ENCODE measurements at regions not wholly inside any gene's neighbourhood (a gene's known extent, or its start where the extent isn't known, plus 50 kb on each side); places are given as distances from the start of the nearest gene placed in this dataset.

DNA sequence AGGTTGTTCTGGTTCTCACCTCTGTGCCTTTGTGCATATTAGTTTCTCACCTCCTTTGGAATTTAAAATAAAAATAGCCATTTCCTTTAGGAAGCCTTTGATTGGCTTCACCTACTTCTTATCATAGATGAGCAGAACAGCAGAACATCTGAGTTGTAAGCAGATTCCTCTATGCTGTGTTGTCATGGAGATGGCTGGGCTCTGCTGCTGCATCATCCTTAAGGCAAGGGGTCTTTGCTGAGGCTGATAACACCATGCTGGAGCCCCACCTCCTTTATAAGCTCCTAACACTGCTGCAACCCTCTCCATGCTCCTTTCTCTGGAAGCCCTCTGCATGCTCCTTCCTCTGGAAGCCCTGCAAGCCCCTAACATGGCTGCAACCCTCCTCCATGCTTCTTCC is 276.5 kb upstream of the TCF21 start:
- Histone ChIP-seq H3K4me3 (ENCODE audit: insufficient read length, low read depth) (no peak overlapping the region), H3K36me3 (ENCODE audit: insufficient read depth, insufficient read length, low read length) (no peaks in the 10 kb centered on the region), H3K9me3 (ENCODE audit: insufficient read depth, low read length) (no peaks in the 10 kb centered on the region), H3K4me1 (ENCODE audit: insufficient read depth, insufficient read length) (peaks cover 3% of the 10 kb centered on the region), H3K27me3 (ENCODE audit: insufficient read depth, insufficient read length) (no peaks in the 10 kb centered on the region), H3K9ac (ENCODE audit: insufficient read length, low read depth) (no peak overlapping the region)
- DNase-seq (ENCODE audit: low read depth, low spot score): no peak
- TF ChIP-seq ZNF274 (IDR thresholded peaks at IDR 0.05; ENCODE audit: low read depth, low read length): no peak
- no peak for TF ChIP-seq YY1 (IDR thresholded peaks at IDR 0.05; ENCODE audit: insufficient read depth, insufficient read length)
- TF ChIP-seq SUZ12 (IDR thresholded peaks at IDR 0.05; ENCODE audit: extremely low read depth, insufficient read depth, insufficient read length): no peak

DNA sequence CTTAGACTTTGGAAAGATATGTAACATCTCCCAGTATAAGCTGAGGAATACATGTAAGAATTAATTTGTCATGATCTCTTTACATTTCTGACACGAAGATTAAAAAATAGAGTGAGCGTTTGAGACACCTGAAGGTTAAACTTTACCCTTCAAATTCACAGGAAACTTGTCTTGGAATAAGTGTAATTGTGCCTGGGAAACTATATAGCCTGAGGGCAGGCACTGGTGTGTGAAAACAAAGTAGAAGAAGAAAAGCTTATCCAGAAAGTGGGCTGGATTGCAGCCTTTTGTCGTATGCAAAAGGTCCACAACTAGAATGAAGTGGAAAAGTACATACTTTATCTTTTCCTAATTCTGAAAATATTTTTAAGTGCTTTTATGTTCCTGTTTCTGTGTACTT is 275.7 kb upstream of the TCF21 start:
- H3K4me3 ChIP-seq (ENCODE audit: insufficient read length, low read depth): no peak overlapping the region
- no peaks in the 10 kb centered on the region for H3K9me3 ChIP-seq (ENCODE audit: insufficient read depth, low read length)
- no peak overlapping the region for H3K9ac ChIP-seq (ENCODE audit: insufficient read length, low read depth)
- no peaks in the 10 kb centered on the region for H3K36me3 ChIP-seq (ENCODE audit: insufficient read depth, insufficient read length, low read length)
- no peak for DNase-seq (ENCODE audit: low read depth, low spot score)
- no peaks in the 10 kb centered on the region for H3K27me3 ChIP-seq (ENCODE audit: insufficient read depth, insufficient read length)
- H3K4me1 ChIP-seq (ENCODE audit: insufficient read depth, insufficient read length): peaks cover 3% of the 10 kb centered on the region
- TF ChIP-seq SUZ12 (IDR thresholded peaks at IDR 0.05; ENCODE audit: extremely low read depth, insufficient read depth, insufficient read length): no peak
- no peak for TF ChIP-seq YY1 (IDR thresholded peaks at IDR 0.05; ENCODE audit: insufficient read depth, insufficient read length)
- no peak for TF ChIP-seq ZNF274 (IDR thresholded peaks at IDR 0.05; ENCODE audit: low read depth, low read length)

GRCh38 chr6:133621751-133622150 is 267.2 kb upstream of the TCF21 start:
- H3K4me3 ChIP-seq (ENCODE audit: insufficient read length, low read depth): no peak overlapping the region
- no peak for DNase-seq (ENCODE audit: low read depth, low spot score)
- H3K27me3 ChIP-seq (ENCODE audit: insufficient read depth, insufficient read length): no peaks in the 10 kb centered on the region
- H3K36me3 ChIP-seq (ENCODE audit: insufficient read depth, insufficient read length, low read length): no peaks in the 10 kb centered on the region
- H3K9me3 ChIP-seq (ENCODE audit: insufficient read depth, low read length): no peaks in the 10 kb centered on the region
- no peak for TF ChIP-seq ZNF274 (IDR thresholded peaks at IDR 0.05; ENCODE audit: low read depth, low read length)
- no peak for TF ChIP-seq SUZ12 (IDR thresholded peaks at IDR 0.05; ENCODE audit: extremely low read depth, insufficient read depth, insufficient read length)
- TF ChIP-seq YY1 (IDR thresholded peaks at IDR 0.05; ENCODE audit: insufficient read depth, insufficient read length): no peak
- no peaks in the 10 kb centered on the region for H3K4me1 ChIP-seq (ENCODE audit: insufficient read depth, insufficient read length)
- no peak overlapping the region for H3K9ac ChIP-seq (ENCODE audit: insufficient read length, low read depth)

GRCh38 chr6:133623065-133623464 is 265.8 kb upstream of the TCF21 start:
- TF ChIP-seq YY1 (IDR thresholded peaks at IDR 0.05; ENCODE audit: insufficient read depth, insufficient read length) (no peak), ZNF274 (IDR thresholded peaks at IDR 0.05; ENCODE audit: low read depth, low read length) (no peak), SUZ12 (IDR thresholded peaks at IDR 0.05; ENCODE audit: extremely low read depth, insufficient read depth, insufficient read length) (no peak)
- Histone ChIP-seq H3K9me3 (ENCODE audit: insufficient read depth, low read length) (no peaks in the 10 kb centered on the region), H3K9ac (ENCODE audit: insufficient read length, low read depth) (no peak overlapping the region), H3K27me3 (ENCODE audit: insufficient read depth, insufficient read length) (no peaks in the 10 kb centered on the region), H3K36me3 (ENCODE audit: insufficient read depth, insufficient read length, low read length) (no peaks in the 10 kb centered on the region), H3K4me1 (ENCODE audit: insufficient read depth, insufficient read length) (no peaks in the 10 kb centered on the region), H3K4me3 (ENCODE audit: insufficient read length, low read depth) (no peak overlapping the region)
- DNase-seq (ENCODE audit: low read depth, low spot score): no peak

- Histone ChIP-seq H3K4me1 (ENCODE audit: insufficient read depth, insufficient read length) (no peaks in the 10 kb centered on the region), H3K36me3 (ENCODE audit: insufficient read depth, insufficient read length, low read length) (no peaks in the 10 kb centered on the region), H3K4me3 (ENCODE audit: insufficient read length, low read depth) (no peak overlapping the region), H3K9ac (ENCODE audit: insufficient read length, low read depth) (no peak overlapping the region), H3K9me3 (ENCODE audit: insufficient read depth, low read length) (no peaks in the 10 kb centered on the region), H3K27me3 (ENCODE audit: insufficient read depth, insufficient read length) (no peaks in the 10 kb centered on the region)
- TF ChIP-seq ZNF274 (IDR thresholded peaks at IDR 0.05; ENCODE audit: low read depth, low read length) (no peak), SUZ12 (IDR thresholded peaks at IDR 0.05; ENCODE audit: extremely low read depth, insufficient read depth, insufficient read length) (no peak), YY1 (IDR thresholded peaks at IDR 0.05; ENCODE audit: insufficient read depth, insufficient read length) (no peak)
- DNase-seq (ENCODE audit: low read depth, low spot score): no peak
These were observed 265.3 kb upstream of the TCF21 start for GRCh38 chr6:133623621-133624020.

- Histone ChIP-seq H3K27me3 (ENCODE audit: insufficient read depth, insufficient read length) (no peaks in the 10 kb centered on the region), H3K36me3 (ENCODE audit: insufficient read depth, insufficient read length, low read length) (no peaks in the 10 kb centered on the region), H3K9me3 (ENCODE audit: insufficient read depth, low read length) (no peaks in the 10 kb centered on the region), H3K4me1 (ENCODE audit: insufficient read depth, insufficient read length) (no peaks in the 10 kb centered on the region), H3K9ac (ENCODE audit: insufficient read length, low read depth) (no peak overlapping the region), H3K4me3 (ENCODE audit: insufficient read length, low read depth) (no peak overlapping the region)
- no peak for DNase-seq (ENCODE audit: low read depth, low spot score)
- TF ChIP-seq SUZ12 (IDR thresholded peaks at IDR 0.05; ENCODE audit: extremely low read depth, insufficient read depth, insufficient read length) (no peak), ZNF274 (IDR thresholded peaks at IDR 0.05; ENCODE audit: low read depth, low read length) (no peak), YY1 (IDR thresholded peaks at IDR 0.05; ENCODE audit: insufficient read depth, insufficient read length) (no peak)
These were observed 262.7 kb upstream of the TCF21 start for GRCh38 chr6:133626096-133626666.

DNA sequence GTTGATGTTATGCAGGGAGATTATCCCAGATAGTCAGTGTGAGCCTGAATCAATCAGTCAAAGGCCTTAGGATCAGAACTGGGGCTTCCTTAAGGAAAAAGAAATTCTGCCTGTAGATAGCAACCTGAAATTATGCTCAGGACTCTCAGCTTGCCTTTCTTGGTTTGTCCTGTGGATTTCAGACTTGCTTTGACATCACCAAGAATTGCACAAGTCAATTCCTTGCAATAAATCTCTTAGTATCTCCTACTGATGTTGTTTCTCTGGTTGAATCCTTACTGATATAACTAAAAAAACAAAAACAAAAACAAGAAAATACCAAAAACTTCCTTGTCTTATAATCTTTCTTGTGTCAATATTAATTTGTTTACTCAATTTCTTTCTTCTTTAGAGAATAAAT is 258.9 kb upstream of the TCF21 start:
- no peak for TF ChIP-seq YY1 (IDR thresholded peaks at IDR 0.05; ENCODE audit: insufficient read depth, insufficient read length)
- no peak for TF ChIP-seq ZNF274 (IDR thresholded peaks at IDR 0.05; ENCODE audit: low read depth, low read length)
- TF ChIP-seq SUZ12 (IDR thresholded peaks at IDR 0.05; ENCODE audit: extremely low read depth, insufficient read depth, insufficient read length): no peak
- no peak for DNase-seq (ENCODE audit: low read depth, low spot score)
- H3K4me3 ChIP-seq (ENCODE audit: insufficient read length, low read depth): no peak overlapping the region
- no peaks in the 10 kb centered on the region for H3K36me3 ChIP-seq (ENCODE audit: insufficient read depth, insufficient read length, low read length)
- H3K4me1 ChIP-seq (ENCODE audit: insufficient read depth, insufficient read length): no peaks in the 10 kb centered on the region
- no peak overlapping the region for H3K9ac ChIP-seq (ENCODE audit: insufficient read length, low read depth)
- H3K27me3 ChIP-seq (ENCODE audit: insufficient read depth, insufficient read length): no peaks in the 10 kb centered on the region
- H3K9me3 ChIP-seq (ENCODE audit: insufficient read depth, low read length): no peaks in the 10 kb centered on the region
